WTC11 (cell line): ENCODE measurements at regions not wholly inside any gene's neighbourhood (a gene's known extent, or its start where the extent isn't known, plus 50 kb on each side); places are given as distances from the start of the nearest gene placed in this dataset.

Experiments
- CBFB ChIP-seq: sonication (generic); formaldehyde crosslinking; IDR thresholded peaks from 2 replicates; pipeline ENCODE4 v1.8.1; 2022; ENCODE audit warnings: mild to moderate bottlenecking, low read depth, missing genetic modification reagents
- CTCF ChIP-seq: fragments of 200-600 bp; IDR thresholded peaks from 2 replicates; pipeline ENCODE4 v1.8.0; 2022; ENCODE audit warnings: antibody characterized with exemption
- IRF2 ChIP-seq: sonication (generic); formaldehyde crosslinking; IDR thresholded peaks from 2 replicates; pipeline ENCODE4 v1.8.0; 2022; ENCODE audit warnings: low read depth, missing genetic modification reagents, borderline replicate concordance
- STAT6 ChIP-seq: sonication (generic); formaldehyde crosslinking; conservative IDR thresholded peaks from 2 replicates; pipeline ENCODE4 v1.8.1; 2023; ENCODE audit warnings: mild to moderate bottlenecking, low read depth, missing genetic modification reagents, moderate library complexity
- TCF7 ChIP-seq: sonication (generic); formaldehyde crosslinking; IDR thresholded peaks from 2 replicates; pipeline ENCODE4 v1.8.0; 2022; ENCODE audit warnings: mild to moderate bottlenecking, low read depth, missing genetic modification reagents, moderate library complexity
- ZNF416 ChIP-seq: fragments of 250-450 bp; sonication (Bioruptor Pico); IDR thresholded peaks from 2 replicates; pipeline ENCODE4 v1.9.0; 2021; ENCODE audit warnings: mild to moderate bottlenecking, inconsistent platforms

DNA sequence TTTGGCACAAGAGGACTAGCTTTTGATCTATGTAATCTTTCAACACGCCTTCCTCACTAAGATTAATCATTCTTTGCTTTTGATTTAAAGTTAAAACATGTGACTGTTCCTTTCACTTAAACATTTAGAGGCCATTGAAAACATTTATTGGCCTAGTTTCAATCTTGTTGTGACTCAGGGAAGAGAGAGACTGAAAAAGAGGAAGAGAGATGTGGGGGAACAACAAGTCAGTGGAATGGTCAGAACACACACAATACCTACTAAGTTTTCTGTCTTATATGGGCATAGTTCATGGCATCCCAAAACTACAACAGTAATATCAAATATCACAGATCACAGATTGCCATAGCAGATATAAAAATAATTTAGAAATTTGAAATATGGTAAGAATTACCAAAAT, 812.9 kb upstream of the AGA start:
- TF ChIP-seq CTCF (no peak), IRF2 (CRISPR knock-in tag) (no peak), TCF7 (CRISPR knock-in tag) (no peak), CBFB (no peak), ZNF416 (CRISPR knock-in tag) (no peak), STAT6 (CRISPR knock-in tag) (no peak)
